ENCODE measurements at regions not wholly inside any gene's neighbourhood (a gene's known extent, or its start where the extent isn't known, plus 50 kb on each side); places are given as distances from the start of the nearest gene placed in this dataset.

DNA sequence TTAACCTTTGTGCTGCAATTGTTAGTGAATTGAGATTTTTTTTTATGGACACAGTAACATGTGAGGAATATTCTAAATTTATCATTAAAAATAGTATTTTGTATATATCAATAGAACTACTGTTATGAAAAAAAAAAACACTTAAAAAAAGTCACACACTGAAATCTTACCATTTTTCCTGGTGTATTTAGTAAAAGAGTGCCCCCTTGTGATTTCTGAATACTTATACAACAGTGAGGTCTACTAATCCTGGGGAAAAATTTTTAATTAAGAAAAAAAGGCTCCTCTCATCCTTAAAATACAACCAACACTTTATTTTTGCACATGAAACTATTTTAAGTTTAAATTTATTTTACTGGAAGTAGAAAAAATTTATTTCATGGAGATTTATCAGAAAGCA, 56.4 kb upstream of the SPOCK3 start:
- peak; percentile 21 to 62 (median 51) for DNase-seq

DNA sequence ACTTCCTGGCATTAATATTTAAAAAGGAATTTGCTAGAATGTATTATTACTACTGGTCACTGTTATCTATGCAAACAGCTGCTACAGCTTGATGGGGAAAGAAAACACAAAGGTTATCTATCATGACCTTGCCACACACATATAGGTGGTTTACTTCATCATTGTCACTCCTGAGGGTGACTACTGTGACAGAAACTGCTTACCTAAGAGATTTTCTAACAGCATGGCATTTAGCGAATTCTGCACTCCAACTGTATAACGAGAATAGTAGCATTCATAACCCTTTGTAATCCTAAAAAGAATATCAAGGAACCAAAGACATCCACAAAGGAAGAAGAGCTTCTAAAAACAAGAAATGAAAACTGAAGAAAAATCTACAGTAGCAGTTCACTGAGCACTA, 74.6 kb upstream of the SPOCK3 start:
- DNase-seq = no peak

DNA sequence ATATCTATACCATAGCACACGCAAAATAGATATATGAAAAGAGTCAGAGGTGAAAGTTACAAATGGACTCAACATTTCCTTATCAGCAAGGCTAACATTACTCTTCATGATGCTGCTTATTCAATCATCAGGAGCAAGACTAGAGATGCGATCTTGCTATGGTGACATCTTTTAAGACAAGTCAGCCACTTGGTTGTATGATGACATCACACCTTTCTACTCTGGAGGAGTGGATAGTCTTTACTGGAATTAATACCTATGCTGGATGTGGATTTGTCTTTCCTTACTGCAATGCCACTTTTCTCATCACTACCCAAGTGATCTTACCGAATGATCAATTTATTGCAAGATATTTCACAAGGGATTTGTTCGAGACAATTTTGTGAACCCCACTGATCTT, 87.0 kb upstream of the SPOCK3 start:
- no peak for DNase-seq

DNA sequence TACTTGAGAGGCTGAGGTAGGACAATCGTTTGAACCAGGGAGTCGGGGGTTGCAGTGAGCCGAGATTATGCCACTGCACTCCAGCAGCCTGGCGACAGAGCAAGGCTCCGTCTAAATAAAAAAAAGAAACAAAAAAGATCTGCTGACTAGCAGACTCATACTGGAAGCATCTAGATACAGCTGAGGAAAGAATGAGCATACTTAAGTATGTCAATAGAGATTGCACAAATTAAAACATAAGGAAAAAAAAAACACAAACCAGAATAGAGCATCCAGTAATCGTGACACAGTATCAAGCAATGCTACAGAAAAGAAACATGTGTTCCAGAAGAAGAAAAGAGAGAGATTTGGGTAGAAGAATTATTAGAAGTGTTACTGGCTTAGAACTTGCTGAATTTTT, 105.5 kb upstream of the SPOCK3 start:
- no peak for DNase-seq

DNA sequence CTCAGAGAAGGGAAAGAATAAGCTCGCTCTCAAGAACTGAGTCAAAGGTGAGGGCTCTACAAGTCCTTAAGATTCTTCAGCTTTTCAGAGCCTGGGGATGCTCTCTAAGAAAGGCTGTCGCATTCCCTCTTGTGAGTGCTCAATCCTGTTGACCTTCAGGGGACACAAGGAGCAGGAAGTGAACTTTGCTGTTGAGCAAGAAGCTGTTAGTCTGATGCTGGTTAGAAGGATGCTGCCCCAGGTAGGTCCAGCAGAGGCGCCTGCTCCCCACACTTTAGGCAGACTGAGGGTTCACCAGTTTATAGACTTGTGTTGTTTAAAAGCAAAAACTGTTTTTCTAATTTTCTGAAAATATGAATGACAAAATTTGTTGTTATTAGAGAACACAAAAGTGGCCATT, 125.4 kb upstream of the SPOCK3 start:
- DNase-seq = no peak

DNA sequence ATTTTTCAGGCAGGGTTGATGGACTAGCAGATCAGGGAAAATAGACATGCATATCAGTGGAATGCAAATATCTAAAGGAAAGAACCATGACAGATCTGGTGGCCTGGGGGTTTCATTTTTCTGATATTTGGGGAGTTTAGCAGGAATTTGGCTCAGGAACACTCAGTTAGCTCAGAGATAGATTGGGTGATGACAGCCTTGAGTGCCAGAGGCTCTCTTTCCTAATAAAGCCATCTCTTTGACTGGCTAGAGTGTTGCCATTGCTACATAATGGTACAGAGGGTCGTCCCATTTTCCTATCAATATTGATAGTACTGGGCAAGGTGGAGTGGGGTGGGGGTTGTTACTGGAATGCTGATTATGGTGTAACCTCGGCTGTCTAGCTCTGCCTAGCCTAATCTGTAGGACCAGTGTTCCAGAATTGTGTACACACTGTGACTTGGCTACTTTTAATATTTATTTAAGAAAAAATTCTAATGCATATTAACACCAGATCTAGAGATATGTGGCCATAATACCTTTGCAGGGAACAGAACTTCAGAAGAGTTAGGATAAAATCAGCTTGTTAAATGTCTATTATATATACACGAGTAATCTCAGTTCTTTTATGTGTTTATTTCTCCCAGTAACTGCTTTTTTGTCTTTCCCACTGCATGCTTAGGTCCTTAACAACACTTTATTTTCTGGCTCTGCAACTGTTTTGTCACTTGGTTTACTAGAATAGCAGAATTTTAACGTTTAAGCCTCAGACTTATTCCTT, 145.0 kb upstream of the SPOCK3 start:
- no peak for DNase-seq

DNA sequence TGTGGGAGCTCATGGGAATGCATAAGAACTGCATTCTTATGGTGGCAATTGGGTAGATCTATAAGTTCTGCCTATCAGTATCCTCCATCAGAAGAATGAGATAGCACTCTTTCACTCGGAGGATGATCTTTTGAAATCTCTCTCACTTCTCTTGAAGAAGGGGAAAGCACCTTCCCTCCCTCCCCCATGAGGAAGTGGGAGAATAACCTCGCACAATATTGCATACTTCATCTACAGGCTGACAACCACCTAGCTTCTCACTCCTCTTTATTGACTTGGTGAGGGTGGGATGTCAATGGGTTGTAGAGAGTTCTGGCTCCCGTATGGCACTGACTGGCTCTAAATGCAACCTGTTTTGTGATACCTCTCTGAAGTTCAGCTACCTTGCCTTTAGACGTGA, 146.7 kb upstream of the SPOCK3 start:
- DNase-seq = no peak

DNA sequence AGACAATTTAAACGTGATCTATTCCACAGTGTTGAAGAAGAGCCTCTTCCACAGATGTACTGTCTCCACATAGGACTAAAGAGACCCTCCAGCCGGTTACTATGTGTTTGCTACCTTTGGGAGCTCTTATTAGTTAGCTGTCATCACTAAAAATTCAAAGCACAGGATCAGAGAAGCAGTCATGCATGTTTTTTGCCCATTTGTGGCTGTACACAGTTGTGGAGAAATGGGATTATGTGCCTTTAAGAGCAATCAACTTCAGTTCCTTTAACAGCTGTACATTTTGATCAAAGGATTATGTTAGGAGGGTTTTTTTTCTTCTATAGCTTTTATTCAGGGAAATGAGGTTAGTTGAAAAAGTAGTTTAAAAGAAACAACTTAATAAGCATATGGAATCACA, 149.0 kb upstream of the SPOCK3 start:
- DNase-seq = no peak

DNA sequence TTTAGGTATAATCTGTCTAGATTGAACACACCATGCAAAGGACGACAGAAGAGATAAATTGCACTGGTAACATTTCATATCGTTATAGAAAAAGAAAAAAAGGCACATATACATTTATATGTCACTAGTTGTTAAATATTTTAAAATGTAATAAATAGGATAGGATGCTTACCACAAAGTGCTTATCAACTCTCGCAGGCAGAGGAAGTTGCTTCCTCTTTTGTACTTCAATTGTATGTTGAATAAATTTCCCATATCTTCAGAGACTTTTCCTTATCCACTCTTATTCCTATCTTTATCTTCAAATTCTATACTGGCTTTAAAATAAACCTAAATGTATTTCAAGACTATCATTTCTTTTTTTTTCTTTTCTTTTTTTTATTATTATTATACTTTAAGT, 163.3 kb upstream of the SPOCK3 start:
- no peak for DNase-seq

DNA sequence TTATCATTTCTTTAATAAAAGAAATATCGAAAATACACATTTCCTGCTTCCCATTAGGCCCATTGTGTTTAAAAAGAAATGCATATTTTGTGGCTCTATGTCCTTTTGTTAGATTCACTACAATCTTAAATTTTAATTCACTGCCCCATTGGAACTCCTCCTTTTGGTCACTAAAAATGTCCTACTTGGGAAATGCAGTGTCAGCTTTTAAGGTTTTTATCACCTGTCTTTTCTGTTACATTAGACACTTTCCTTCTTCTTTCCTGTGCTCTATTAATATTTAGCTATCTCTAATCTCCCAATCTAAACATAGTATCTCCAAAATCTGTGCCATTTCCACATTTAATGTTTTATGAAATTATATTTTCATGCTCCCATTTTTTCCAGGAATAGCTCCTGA, 164.9 kb upstream of the SPOCK3 start:
- no peak for DNase-seq

DNA sequence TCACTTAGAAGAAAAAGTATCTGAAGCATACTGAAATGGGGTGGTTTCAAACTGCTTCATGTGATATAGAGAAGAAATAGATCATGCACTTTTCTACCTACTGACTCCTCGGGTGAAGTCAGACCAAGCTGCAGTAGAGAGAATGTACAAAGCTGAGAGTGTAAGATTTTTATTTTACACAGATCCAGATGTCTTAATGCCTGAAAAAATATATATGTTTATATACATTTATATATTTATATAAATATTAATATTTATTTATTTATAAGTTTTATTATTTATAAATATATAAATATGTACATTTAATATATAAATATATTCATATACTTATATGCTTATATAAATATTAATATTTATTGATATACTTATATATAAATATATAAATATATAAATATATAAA, 171.9 kb upstream of the SPOCK3 start:
- no peak for DNase-seq

DNA sequence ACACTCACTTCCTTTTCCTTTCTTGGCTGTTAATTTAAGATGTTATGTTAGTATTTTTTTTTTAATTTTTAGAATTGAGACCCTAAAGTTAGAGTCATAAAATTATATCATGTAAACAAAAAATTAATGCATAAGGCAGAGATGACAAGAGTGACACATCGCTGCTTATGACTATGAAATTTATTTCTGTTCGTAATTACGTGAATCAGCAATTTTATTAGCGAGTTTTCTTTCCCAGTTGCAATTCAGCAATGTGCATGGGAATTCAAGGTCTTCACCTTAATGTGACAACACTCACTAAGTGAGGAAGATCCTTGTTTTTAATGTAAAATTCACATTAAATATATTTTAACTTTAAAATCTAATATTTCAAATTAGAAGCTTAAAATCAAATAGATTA, 181.2 kb upstream of the SPOCK3 start:
- no peak for DNase-seq

DNA sequence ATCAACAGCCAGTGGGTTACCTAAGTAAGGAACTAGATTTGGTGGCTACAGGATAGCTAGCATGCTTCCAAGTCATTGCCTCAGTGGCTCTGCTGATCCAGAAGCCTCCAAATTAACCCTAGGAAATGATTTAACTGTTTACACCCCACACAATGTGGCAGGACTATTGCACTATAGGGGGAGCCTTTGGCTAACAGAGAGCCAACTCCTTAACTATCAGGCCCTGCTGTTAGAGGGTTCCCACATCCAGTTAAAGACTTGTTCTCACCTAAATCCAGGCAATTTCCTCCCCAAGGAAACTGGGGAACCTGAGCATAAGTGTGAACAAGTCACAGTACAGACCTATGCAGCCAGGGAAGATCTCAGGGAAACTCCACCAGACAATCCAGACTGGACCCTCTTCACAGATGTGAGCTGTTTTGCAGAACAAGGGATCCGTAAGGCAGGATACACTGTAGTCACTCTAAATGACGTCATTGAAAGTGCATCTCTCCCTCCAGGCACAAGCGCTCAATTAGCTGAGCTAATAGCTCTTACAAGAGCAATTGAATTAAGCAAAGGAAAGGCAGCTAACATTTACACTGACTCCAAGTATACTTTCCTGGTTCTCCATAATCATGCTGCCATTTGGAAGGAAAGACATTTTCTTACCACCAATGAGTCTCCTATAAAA, 185.3 kb upstream of the SPOCK3 start:
- no peak for DNase-seq

DNA sequence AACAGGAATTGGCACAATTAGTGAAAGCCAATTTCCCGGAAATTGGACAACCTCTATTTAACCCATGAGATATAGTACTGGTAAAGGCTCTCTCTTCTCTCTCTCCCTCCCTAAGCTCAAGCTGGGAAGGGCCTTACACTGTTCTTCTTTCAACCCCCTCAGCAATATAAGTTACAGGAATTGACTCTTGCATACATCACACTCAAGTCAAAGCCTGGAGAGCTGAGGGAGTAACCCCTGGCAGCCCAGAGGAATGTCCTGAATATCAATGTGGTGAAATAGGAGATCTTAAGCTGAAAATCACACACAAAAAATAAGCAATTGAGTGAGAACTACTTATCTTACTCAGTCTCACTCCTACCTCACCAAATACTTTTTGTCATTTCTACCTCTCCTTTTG, 186.9 kb upstream of the SPOCK3 start:
- no peak for DNase-seq

DNA sequence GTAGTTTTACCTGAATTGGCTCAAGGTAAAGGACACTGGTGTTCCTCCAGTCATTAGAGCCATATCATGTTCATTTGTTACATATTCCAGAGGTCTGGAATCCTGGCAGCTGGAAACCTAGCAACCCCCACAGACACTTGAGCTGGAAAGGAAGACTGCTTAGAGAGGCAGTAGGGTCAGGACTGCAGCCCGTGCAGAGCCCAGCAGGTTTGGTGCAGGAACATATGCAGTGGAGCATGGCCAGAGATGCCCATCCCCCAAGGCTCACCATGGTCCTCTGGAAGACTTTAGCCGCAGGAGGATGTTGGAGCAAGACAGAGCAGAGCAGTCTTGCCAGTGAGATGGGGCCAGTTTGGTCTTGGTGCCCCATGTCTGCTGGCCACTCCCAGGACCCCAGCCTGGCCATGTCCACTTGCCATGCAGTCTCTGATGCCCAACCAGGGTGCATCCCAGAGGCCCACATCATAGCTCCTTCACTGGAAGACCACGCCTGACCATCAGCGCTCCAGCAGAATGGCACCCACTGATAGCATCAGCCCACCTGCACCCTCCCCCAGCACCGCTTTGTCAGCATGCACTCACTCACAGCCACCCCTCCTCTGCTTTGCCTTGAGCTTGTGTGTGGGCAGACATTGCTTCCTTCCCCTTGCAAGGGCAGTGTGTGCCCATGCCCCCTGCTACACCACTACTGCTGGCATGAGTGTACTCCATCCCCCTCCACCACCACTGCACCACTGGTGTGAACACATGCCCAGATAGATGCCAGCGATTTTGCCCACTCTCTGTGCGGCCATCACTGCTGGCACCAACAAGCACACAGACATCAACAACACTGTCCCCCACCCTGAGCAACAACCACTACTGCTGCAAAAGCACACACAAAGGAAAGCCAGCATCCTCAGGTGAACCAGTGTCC, 190.3 kb upstream of the SPOCK3 start:
- DNase-seq = no peak

DNA sequence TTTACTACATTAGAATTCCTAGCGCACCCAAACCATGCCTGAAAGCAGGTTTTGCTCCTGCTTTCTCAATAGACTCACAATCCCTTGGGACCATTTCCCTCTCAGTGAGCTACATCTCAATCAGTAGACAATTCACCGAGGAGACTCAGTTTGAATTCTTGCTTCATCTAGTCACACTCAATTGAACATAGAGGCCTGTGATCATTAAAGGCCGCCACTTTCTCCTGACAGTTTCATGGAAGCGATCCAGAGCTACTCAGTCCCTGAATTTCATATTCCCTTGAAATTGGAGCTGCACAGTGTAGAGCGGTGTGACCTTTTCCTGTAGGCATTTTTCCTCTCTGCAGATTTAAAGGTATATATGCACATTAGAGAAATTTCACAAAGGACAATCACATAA, 193.9 kb upstream of the SPOCK3 start:
- no peak for DNase-seq

DNA sequence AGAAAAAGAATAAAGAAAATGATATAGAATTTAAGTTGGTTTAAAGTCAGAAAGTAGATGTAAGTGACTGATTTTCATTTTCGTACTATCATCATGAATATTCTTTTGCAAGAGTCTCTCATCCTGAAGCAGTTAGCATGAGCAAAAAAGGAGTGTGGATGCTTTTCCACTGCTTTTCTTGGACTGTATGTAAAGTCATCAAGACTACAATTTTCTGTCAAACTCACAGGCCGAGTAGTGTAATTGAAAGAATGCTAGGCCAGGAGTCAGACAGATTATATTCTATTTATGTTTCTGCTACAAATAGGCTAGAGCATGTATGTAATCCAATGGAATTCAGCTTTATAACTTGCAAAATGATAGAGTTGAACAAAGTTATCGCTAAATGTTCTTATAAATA, 197.1 kb upstream of the SPOCK3 start:
- no peak for DNase-seq

DNA sequence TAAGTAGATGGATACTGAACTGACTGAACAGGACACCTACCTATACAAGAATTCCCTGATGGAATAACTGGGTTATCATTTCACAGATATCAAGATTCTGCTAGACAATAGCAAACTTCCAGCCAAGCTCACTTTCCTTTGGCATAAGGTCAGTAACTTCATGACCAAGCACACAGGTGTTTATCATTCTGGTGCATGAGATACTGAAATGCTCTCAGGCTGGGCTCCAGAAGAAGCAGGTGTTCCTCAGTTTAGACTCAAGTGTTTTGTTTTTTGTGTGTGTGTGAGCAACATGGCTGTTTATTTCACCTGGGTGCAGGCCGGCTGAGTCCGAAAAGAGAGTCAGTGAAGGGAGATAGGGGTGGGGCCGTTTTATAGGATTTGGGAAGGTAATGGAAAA, 201.5 kb upstream of the SPOCK3 start:
- no peak for DNase-seq

DNA sequence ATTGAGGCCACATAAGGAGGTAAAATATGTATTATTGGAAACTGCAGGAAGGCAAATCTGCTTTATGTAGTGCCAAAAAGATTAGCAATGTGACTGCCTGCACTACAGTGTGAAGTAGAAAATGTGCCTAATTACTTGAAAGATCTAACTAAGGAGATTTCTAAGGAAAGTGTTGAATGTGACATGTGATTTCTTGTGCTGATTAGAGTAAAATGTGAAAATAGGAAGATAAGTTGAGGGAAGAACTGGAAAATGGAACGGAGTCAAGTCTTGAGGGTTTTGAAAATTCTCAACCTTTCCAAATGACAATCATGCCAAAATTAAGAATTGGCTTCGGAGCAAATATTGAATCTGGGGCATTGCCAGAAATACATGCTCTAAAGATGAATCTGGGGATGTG, 209.5 kb upstream of the SPOCK3 start:
- no peak for DNase-seq

DNA sequence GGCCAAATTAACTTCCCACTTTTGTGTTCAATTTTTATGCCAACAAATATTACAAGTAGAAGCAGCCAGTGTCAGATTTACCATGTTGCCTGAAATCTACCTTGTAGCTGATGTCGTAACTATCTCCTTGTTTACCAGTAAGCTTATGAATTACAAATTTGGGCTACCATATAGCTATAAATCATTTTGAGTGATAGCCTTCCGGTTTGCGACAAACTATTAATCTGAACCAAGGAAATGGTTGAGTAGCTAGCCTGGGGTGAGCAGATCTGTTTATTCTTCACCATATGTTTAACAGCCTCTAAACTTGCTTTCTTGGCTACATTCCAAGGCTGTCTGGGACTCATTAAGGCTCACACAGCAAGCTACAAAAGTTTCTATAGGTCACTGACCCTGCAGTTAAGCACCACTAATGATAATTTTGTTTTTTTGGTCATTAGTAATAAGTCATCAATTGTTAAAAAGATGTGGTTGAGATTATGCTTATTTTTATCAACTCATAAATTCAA, 218.7 kb upstream of the SPOCK3 start:
- no peak for DNase-seq

DNA sequence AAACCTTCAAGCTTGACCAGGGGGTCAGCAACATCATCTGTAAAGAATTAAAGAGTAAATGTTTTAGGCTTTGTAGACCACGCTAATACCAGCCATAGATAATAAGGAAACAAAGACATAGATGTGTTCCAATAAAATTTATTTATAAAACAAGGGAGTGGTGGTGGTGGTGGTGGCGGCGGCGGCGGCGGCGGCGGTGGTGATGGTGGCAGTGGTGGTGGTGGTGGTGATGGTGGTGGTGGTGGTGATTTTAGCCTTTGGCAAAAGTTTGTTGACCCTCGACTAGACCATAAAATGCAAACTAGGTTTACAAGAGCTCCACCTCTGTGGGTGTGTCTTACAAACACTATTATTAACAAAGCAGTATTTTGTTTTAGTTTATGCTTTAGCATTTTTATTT, 222.3 kb upstream of the SPOCK3 start:
- DNase-seq = no peak

DNA sequence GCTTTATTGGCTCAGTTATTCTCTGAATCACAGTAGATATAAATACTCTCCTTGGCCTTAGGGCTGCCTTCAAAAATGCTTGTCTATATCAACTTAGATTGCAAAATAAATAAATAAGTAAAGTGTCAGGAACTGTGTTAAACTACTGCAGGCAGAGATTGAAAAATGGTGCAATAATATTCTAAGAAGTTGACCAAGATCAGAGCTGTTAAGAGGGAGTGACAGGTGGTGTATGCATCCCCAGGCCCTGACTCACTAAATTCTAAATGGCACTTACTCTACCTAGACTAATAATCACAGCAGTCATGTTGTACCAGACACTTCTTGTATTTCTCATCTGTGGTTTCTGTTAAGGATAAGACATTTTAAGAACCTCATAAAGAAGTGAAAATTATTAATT, 235.1 kb upstream of the SPOCK3 start:
- DNase-seq = no peak

DNA sequence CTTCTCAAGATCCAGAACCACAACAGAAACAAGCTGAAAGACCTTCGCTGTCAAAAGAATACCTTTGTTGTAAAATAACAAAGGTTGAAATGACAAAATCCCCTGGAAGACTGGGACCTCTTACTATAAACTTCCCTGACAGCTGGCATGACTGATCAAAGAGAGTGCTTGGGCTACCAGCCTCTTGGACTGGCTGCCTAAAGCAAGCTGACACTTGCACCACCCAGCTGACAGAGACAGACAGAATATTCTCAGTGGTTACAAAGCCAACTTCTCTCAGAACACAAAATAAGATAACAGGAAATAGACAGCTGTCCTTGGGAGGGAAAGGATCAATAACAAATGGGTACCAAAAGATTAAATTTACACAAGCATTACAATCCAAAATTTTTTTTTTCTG, 241.7 kb upstream of the SPOCK3 start:
- no peak for DNase-seq

DNA sequence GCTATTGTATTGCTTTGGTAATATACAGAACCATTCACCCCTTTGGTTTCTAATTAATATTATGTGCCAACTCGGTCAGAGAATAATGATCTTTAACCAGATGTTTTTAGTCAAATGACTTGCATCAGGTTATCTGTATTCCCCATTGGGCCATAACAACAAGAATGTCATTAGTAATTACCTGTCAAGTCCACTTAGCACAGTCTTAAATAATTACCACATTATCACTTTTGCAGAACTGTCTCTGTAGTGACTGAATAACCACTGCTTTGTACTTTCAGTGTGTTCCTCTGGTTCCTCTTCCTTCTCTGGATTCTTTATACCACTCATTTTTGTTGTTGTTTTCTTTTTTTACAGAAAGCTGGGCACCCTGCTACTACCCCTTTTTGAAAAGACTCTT, 257.7 kb upstream of the SPOCK3 start:
- DNase-seq = no peak

All from suppressor macrophage treated with lipopolysaccharide for 1 hour (primary cell).